Neural progenitor cell (in vitro differentiated cells): ENCODE measurements at regions not wholly inside any gene's neighbourhood (a gene's known extent, or its start where the extent isn't known, plus 50 kb on each side); places are given as distances from the start of the nearest gene placed in this dataset.

Source experiments
- DNase-seq: peaks from one replicate; pipeline ENCODE4 v3.0.0-alpha.2; 2016; ENCODE audit warnings: low spot score
- H2AFZ ChIP-seq: fragments of 200-600 bp; sonication (generic); replicated peaks from 2 replicates; pipeline ENCODE4 v1.6.1; 2016; ENCODE audit warnings: antibody characterized with exemption
- H3F3A ChIP-seq: fragments of 200-600 bp; sonication (generic); 2 replicates; pipeline ENCODE4 v1.6.1; 2016; ENCODE audit warnings: antibody characterized with exemption, low read depth
- H3K27ac ChIP-seq: fragments of 200-600 bp; sonication (generic); 2 replicates; pipeline ENCODE4 v1.5.1; 2016; ENCODE audit warnings: mild to moderate bottlenecking
- H3K27me3 ChIP-seq: fragments of 200-600 bp; sonication (generic); 2 replicates; pipeline ENCODE4 v1.6.1; 2016; ENCODE audit warnings: mild to moderate bottlenecking, moderate library complexity
- H3K36me3 ChIP-seq: fragments of 200-600 bp; sonication (generic); 2 replicates; pipeline ENCODE4 v1.5.1; 2016
- H3K4me1 ChIP-seq: fragments of 200-600 bp; sonication (generic); 2 replicates; pipeline ENCODE4 v1.6.1; 2016; ENCODE audit warnings: mixed run types
- H3K4me2 ChIP-seq: fragments of 200-600 bp; sonication (generic); 2 replicates; pipeline ENCODE4 v1.6.1; 2016
- H3K4me3 ChIP-seq: fragments of 200-600 bp; sonication (generic); 2 replicates; pipeline ENCODE4 v1.5.1; 2016
- H3K79me2 ChIP-seq: fragments of 200-600 bp; sonication (generic); 2 replicates; pipeline ENCODE4 v1.6.1; 2016; ENCODE audit warnings: low read depth
- H3K9ac ChIP-seq: fragments of 200-600 bp; sonication (generic); 2 replicates; pipeline ENCODE4 v1.6.1; 2016
- H3K9me3 ChIP-seq: fragments of 200-600 bp; sonication (generic); 2 replicates; pipeline ENCODE4 v1.5.1; 2016; ENCODE audit warnings: low read depth
- H4K20me1 ChIP-seq: fragments of 200-600 bp; sonication (generic); 2 replicates; pipeline ENCODE4 v1.6.1; 2016; ENCODE audit warnings: low read depth
- H3K27ac Mint-ChIP-seq: 3 replicates; pipeline ENCODE4 v1.8.0; 2021; ENCODE audit warnings: mixed read lengths
- H3K27me3 Mint-ChIP-seq: 2 replicates; pipeline ENCODE4 v1.8.0; 2022; ENCODE audit warnings: low read depth, mild to moderate bottlenecking, inconsistent platforms, moderate library complexity, mixed read lengths; ENCODE audit not compliant: insufficient read depth
- H3K36me3 Mint-ChIP-seq: 3 replicates; pipeline ENCODE4 v1.8.0; 2021; ENCODE audit warnings: mixed read lengths
- H3K4me1 Mint-ChIP-seq: 3 replicates; pipeline ENCODE4 v1.8.0; 2021; ENCODE audit warnings: mixed read lengths
- H3K4me3 Mint-ChIP-seq: 3 replicates; pipeline ENCODE4 v1.8.0; 2021; ENCODE audit warnings: mild to moderate bottlenecking, moderate library complexity, mixed read lengths
- H3K9me3 Mint-ChIP-seq: 3 replicates; pipeline ENCODE4 v1.8.0; 2020; ENCODE audit warnings: mixed read lengths
- CTCF ChIP-seq: fragments of 200-600 bp; sonication (generic); IDR thresholded peaks from 2 replicates; pipeline ENCODE4 v1.5.1; 2017; ENCODE audit warnings: antibody characterized with exemption, mild to moderate bottlenecking
- EZH2 ChIP-seq: fragments of 200-600 bp; sonication (generic); IDR thresholded peaks from 2 replicates; pipeline ENCODE4 v1.6.1; 2017; ENCODE audit warnings: antibody characterized with exemption, mild to moderate bottlenecking, moderate library complexity
- EZH2phosphoT487 ChIP-seq: fragments of 200-600 bp; sonication (generic); IDR thresholded peaks from 2 replicates; pipeline ENCODE4 v1.6.1; 2017; ENCODE audit warnings: antibody characterized with exemption

- H3K4me2 ChIP-seq, result no peak overlapping the region
- no peaks in the 10 kb centered on the region for H3F3A ChIP-seq
- Mint-ChIP-seq H3K9me3 (peaks cover 7% of the 10 kb centered on the region), H3K27me3 (no peaks in the 10 kb centered on the region), H3K4me3 (no peak overlapping the region), H3K36me3 (no peaks in the 10 kb centered on the region), H3K4me1 (no peaks in the 10 kb centered on the region), H3K27ac (no peak overlapping the region)
- H3K27ac ChIP-seq, result no peak overlapping the region
- no peak overlapping the region for H3K9ac ChIP-seq
- no peaks in the 10 kb centered on the region for H3K79me2 ChIP-seq
- peak; percentile 23 for DNase-seq
- H2AFZ ChIP-seq, result peak overlapping the region; percentile 53
- H3K36me3 ChIP-seq, result no peaks in the 10 kb centered on the region
- no peaks in the 10 kb centered on the region for H3K9me3 ChIP-seq
- H3K4me3 ChIP-seq, result no peak overlapping the region
- no peaks in the 10 kb centered on the region for H3K27me3 ChIP-seq
- H3K4me1 ChIP-seq, result no peaks in the 10 kb centered on the region
- TF ChIP-seq EZH2phosphoT487 (no peak), EZH2 (no peak), CTCF (peak; percentile 51)
- H4K20me1 ChIP-seq, result no peaks in the 10 kb centered on the region
Measured at GRCh38 chr5:101590384-101590783, 687.3 kb upstream of the ST8SIA4 start.

DNA sequence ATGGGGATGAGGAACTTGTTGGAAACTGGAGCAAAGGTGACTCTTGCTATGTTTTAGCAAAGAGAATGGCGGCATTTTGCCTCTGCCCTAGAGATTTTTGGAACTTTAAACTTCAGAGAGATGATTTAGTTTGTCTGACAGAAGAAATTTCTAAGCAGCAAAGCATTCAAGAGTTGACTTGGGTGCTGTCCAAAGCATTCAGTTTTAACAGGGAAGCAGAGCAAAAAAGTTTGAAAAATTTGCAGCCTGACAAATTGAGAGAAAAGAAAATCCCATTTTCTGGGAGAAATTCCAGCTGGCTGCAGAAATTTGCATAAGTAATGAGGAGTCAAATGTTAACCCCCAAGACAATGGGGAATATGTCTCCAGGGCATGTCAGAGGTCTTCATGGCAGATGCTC is 682.3 kb upstream of the ST8SIA4 start:
- no peak overlapping the region for H3K4me3 ChIP-seq
- peaks cover 3% of the 10 kb centered on the region for H3K9me3 Mint-ChIP-seq

DNA sequence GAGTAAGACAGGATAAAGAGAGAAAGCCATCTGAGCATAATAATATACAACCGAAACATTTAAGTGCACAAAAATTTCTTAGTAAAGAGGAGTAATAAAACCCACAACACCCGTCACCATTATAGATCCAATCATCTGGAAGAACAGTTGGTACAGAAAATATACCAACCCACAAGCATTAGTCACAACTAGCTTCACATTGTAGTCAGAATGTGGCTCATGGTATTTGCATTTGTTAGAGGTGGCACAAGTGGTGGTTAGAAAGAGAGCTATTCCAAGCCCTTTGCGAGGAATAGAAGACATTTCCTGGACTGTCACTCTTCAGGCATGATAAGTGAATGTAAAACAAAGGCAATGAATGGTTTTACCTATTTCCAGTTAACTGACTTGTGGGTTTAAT is 677.5 kb upstream of the ST8SIA4 start:
- DNase-seq, result no peak
- H3K36me3 Mint-ChIP-seq, result no peaks in the 10 kb centered on the region

More for the DNA sequence above, 682.3 kb upstream of the ST8SIA4 start:
- no peaks in the 10 kb centered on the region for H3K36me3 Mint-ChIP-seq
- H3K4me3 Mint-ChIP-seq, result no peak overlapping the region
- no peak overlapping the region for H3K27ac Mint-ChIP-seq
- Histone ChIP-seq H3K9ac (no peak overlapping the region), H3K27me3 (no peaks in the 10 kb centered on the region), H3K4me2 (no peak overlapping the region), H3K36me3 (no peaks in the 10 kb centered on the region), H3F3A (no peaks in the 10 kb centered on the region), H3K9me3 (no peaks in the 10 kb centered on the region), H3K79me2 (no peaks in the 10 kb centered on the region), H3K27ac (no peak overlapping the region), H3K4me1 (no peaks in the 10 kb centered on the region), H2AFZ (no peak overlapping the region), H4K20me1 (no peaks in the 10 kb centered on the region)
- no peaks in the 10 kb centered on the region for H3K4me1 Mint-ChIP-seq
- TF ChIP-seq CTCF, result no peak
- TF ChIP-seq EZH2phosphoT487, result no peak
- TF ChIP-seq EZH2, result no peak
- DNase-seq, result no peak
- peaks cover 2% of the 10 kb centered on the region for H3K27me3 Mint-ChIP-seq

More for the DNA sequence above, 677.5 kb upstream of the ST8SIA4 start:
- Histone ChIP-seq H3K27ac (no peak overlapping the region), H3K79me2 (no peaks in the 10 kb centered on the region), H4K20me1 (no peaks in the 10 kb centered on the region), H3K27me3 (no peaks in the 10 kb centered on the region), H3F3A (no peaks in the 10 kb centered on the region), H3K4me1 (no peaks in the 10 kb centered on the region), H3K9ac (no peak overlapping the region), H3K36me3 (no peaks in the 10 kb centered on the region), H3K4me3 (no peak overlapping the region), H3K9me3 (no peaks in the 10 kb centered on the region), H2AFZ (no peak overlapping the region), H3K4me2 (no peak overlapping the region)
- no peak overlapping the region for H3K4me3 Mint-ChIP-seq
- H3K9me3 Mint-ChIP-seq, result no peaks in the 10 kb centered on the region
- H3K27me3 Mint-ChIP-seq, result peaks cover 2% of the 10 kb centered on the region
- H3K4me1 Mint-ChIP-seq, result no peaks in the 10 kb centered on the region
- no peak overlapping the region for H3K27ac Mint-ChIP-seq
- TF ChIP-seq CTCF, result no peak
- no peak for TF ChIP-seq EZH2phosphoT487
- TF ChIP-seq EZH2, result no peak
